ENCODE measurements at regions not wholly inside any gene's neighbourhood (a gene's known extent, or its start where the extent isn't known, plus 50 kb on each side); places are given as distances from the start of the nearest gene placed in this dataset.
A peak's percentile ranks its signal among the peaks of the same experiment; 100 is the strongest.
"Not testable (repeated sequence)": the region's sequence is repeated elsewhere in the genome, so short reads cannot be mapped to it uniquely, and the experiment has no call there.

GRCh38 chr16:66207139-66207882 is 159.2 kb upstream of the CDH5 start:
- DNase-seq (ENCODE audit: low read depth): no peak

DNA sequence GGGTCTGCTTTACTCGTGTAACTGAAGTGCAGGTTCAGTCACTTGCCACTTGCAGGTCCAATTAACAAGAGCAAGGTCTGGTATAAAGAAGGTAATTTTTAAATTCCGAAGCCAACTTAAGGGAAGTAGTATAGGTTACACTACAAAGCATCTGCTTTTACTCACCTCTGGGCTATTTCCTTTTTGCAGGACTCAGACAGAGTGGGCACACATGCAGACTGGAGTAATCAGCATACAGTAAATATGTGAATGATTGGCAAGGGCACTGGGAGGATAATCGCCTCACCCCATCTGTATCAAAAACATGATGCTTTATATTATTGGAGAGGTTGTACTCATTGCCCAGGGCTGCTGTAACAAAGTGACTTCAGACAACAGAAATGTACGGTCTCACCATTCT is 160.1 kb upstream of the CDH5 start:
- no peak for DNase-seq (ENCODE audit: low read depth)

GRCh38 chr16:66205287-66206231 is 160.9 kb upstream of the CDH5 start:
- peak; percentile 36 for DNase-seq (ENCODE audit: low read depth)

DNA sequence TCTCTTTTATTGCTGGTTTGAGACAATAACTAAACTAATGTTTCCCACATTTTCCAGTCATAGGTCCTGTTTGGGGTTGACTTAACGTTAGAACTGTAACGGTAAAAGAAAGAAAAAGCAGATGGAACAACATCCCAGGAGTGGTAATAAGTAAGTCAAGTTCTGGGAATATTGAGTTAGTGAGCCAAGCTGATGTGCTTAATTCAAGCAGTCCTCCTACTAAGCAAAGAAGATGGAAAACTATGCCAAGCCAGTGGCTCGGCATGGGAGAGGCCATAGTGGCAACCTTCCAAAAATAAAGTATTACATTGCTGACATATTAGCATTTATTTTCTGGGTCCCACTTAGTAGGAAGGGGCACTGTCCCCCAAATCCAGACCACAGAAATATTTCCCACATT is 161.7 kb upstream of the CDH5 start:
- peak; percentile 45 for DNase-seq (ENCODE audit: low read depth)

DNA sequence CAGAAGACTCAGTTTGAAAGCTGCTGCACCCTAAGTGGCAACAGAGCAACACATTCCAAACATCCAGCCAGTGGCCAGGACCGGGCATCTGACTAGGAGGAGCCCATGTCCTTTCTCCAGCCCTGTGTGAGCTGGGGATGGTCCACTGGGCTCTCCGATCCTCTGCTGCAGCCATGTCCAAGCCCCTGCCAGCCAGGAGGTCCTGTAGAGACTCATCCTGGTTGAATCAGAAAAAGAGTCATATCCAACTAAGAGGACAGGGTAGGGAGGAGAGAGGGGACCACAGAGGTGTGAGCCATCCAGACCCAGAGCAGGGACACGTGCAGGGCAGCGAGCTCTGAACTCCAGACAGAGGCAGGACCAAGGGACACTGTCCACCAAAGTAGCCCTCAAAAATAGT is 163.0 kb upstream of the CDH5 start:
- no peak for DNase-seq (ENCODE audit: low read depth)

- peak; percentile 80 for DNase-seq (ENCODE audit: low read depth)
Measured at GRCh38 chr16:66199189-66199588, 167.3 kb upstream of the CDH5 start.

- DNase-seq (ENCODE audit: low read depth): peak; percentile 70
Measured at GRCh38 chr16:66198641-66199040, 167.8 kb upstream of the CDH5 start.

DNA sequence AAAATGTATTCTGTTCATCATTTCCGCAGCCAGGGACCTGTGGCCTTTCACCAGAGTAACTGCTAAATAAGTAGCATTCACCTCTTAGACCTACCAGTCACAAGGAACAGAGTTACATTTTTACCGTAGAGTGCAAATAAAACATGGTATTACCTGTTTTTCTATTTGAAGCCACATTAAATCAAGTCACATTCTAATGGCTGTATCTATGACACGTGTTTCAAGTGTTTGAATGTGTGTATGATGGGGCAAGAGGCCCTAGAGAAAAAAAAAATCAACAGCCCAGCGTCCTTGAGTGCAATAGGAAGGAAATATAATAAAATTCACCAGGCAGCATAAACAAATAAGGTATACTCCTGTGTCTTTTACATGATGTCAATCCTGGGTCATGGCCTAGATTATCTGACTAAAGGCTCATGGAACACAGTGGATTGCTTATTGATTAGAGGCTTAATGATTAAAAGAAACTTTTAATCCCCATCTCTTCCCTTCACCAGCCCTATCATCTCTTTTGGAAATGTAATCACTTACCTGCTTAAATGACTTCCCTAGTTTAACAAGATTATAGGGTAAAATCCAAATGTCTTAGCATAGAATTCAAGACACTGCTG is 168.7 kb upstream of the CDH5 start:
- DNase-seq (ENCODE audit: low read depth): no peak

GRCh38 chr16:66196770-66197169 is 169.7 kb upstream of the CDH5 start:
- DNase-seq (ENCODE audit: low read depth): no peak

DNA sequence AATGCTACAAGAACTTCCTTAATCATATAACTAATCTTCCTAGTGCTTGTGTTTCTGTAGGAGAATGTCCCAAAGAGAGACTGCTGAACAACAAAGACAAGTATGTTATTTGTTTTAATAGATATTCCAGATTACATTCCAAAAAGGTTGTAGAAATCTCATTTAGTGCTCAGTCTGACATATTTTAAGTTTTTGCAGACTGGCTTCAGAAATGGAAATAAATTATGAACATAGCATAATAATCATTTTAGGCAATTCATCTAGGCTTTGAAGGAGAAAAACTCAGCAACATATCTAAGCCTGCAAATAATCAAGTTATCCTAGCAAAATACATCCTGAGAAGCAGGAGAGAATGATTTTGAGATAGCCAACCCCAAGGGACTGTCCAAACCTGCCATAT is 171.6 kb upstream of the CDH5 start:
- DNase-seq (ENCODE audit: low read depth): no peak

DNA sequence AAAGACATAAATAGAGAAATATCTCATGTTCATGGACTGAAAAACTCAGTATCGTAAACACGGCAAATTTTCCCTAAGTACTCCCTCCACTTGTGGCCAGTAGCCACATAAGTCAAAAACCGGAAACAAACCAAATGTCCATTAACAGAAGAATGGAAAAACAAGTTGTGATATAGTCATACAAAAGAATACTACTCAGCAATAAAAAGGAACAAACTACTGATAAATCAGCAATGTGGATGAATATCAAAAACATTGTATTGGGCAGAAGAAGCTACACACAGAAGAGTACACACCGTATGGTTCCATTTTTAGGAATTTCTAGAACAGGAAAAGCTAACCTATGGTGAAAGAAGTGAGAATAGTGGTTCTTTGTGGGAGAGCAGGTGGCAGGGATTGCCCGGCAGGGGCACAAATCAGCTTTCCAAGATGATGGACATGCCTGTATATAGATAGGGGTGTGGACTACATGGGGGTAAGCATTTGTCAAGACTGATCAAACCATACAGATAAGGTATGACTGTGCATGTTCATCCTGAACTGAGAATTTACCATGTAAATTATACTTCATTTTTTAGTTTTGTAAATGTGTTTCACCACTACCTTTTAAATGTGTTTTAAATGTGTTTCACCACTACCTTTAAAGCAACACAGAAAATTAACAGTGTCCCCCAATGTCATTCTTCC is 172.8 kb upstream of the CDH5 start:
- DNase-seq (ENCODE audit: low read depth): no peak

GRCh38 chr16:66190411-66190810 is 176.1 kb upstream of the CDH5 start:
- no peak for DNase-seq (ENCODE audit: low read depth)

DNA sequence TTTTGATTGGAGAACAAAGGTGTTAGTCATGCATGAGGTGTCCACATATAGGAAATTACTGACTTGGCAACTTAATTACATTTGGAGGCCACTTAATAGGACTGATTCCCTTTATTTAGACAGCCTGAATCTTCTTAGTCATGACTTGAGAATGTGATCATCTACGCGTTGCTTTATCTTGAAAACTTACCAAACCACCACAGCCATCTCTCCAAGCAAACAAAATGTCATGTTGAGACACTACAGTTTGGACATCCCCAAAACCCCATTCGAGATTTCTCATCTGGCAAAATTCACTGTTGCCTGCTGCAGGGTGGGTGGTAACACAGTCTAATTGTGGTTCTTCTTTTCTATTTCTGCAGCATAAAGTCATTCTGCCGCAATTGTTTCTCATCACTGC is 176.5 kb upstream of the CDH5 start:
- DNase-seq (ENCODE audit: low read depth): peak; percentile 98

- peak; percentile 83 for DNase-seq (ENCODE audit: low read depth)
Measured at GRCh38 chr16:66188917-66189725, 177.4 kb upstream of the CDH5 start.

DNA sequence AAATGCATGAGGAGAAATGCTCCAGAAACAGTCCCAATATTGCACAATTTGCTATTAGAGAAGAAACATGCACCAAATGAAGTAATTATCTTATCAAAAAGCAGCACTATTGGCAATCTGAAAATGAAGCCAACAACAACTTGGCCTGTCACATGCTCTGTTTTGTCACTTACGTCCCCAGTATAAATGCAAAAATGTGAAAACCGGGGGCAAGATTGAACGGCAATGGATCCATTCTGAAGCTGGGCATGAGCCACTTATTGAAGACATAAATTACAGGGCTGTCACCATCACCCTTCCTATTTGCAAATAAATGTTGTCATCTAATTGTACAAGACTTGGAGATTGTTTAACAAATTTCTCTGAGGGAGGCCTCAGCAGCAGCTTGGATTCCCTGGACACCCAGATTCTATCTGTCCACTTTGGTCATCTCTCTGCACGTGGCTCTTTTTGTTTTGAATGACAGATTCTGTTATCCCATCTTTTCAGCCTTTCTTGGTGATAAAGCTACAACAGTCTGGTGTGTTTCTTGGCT is 180.2 kb upstream of the CDH5 start:
- DNase-seq (ENCODE audit: low read depth): no peak

GRCh38 chr16:66182592-66182991 is 183.9 kb upstream of the CDH5 start:
- no peak for DNase-seq (ENCODE audit: low read depth)

DNA sequence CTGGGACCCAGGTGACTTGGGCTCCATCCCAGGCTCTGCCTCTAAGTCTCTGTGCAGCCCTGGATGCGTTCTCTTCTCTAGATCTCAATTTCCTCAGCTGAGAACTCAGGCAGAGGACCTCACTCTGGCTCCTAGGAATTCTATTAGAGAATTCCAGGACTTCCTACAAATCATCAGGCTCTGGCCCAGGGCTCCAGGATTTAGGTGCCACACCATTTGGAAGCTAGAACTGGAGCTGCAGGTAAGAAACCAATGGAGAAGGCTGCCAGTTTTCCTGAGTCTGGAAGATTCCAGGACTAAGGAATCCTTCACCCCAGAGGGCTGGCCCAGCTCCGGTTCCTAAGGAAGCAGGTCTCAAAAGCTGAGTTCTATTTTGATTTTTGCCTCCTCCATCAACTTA is 189.8 kb upstream of the CDH5 start:
- no peak for DNase-seq (ENCODE audit: low read depth)

DNA sequence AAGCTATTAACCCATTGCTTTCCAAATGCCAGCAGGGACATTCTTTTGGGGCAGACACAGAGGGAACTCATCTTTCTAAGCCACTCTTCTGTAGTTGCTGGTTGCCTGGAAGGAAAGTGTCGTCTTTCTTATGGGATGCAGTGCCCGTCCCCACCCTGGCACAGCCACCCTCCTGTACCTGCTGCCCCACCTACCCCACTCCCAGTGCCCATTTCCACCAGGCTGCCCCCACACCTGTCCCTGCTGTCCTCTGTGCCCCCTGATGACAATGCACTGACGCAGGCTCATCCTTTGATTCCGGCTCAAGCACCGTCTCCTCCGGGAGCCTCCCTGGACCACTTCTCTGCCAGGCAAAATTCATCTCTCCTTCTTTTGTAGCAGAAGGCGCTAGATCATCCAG is 190.4 kb upstream of the CDH5 start:
- DNase-seq (ENCODE audit: low read depth): no peak

DNA sequence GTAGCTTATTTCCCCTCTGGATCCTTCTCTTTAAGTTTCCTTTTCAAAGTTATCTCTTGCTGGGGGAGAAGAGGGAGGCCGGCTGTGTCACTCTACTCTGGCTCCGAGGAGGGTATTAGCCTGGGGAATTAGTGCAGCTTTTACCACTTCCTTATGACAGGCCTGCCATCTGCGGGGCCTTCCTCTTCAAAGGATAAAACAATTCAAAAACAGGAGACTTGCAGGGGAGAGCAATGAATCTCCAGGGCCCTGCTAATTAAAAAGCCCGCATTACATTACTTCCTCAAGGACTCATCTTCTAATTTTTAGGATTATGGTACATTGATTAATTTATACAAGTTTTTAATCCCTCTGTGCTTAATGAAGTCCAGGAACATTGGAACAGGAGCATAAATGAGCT is 190.9 kb upstream of the CDH5 start:
- DNase-seq (ENCODE audit: low read depth): no peak

- no peak for DNase-seq (ENCODE audit: low read depth)
Measured at GRCh38 chr16:66175058-66175457, 191.4 kb upstream of the CDH5 start.

- DNase-seq (ENCODE audit: low read depth): not testable (repeated sequence)
Measured at GRCh38 chr16:66173796-66174195, 192.7 kb upstream of the CDH5 start.

All from fibroblast of gingiva (primary cell).